Midbrain (tissue), 1 donor: ENCODE measurements at regions not wholly inside any gene's neighbourhood (a gene's known extent, or its start where the extent isn't known, plus 50 kb on each side); places are given as distances from the start of the nearest gene placed in this dataset.

ENCODE experiments used
- DNase-seq: peaks from one replicate; lab custom pipeline; 2025; lab: John Stamatoyannopoulos, UW

DNA sequence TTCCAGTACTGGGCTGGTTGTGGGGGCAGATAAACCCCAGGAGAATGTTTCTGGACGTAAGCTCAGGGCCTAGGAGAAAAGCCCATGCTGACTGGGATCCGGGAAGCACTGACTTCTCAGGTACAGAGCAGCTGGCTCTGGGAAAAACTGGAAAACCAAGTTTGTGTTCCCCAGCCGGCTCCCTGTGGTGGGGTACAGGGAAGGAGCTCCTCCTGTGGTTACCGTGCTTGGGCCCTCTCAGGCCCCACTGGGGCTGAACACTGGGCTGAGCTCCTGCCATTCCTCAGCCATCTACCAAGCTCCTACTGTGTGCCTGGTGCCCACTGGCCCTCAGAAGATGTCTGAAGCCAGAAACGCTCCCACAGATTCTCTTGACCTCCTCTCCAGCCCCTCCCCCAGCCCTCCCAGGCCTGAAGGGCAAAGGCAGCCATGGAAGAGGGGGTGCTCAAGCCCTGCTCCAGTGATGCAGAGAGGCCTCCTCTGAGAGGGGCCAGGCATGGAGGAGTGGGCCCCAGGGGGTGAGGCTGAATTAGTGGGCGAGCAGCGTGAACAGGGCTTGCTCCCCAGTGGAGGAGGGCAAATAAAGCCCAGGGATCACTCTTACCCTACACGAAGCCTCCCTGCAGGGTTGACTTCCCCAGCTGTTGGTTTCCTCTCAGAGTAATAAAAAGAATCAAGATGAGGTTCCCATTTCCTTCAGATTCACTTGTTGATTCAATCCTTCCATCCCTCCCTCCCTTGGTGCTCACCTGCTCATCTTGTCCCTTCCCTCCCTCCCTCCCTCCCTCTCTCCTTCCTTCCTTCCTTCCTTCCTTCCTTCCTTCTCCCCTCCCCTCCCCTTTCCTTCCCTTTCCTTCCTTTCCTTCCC is 100.0 kb downstream of the VEGFA start:
- no peak for DNase-seq

DNA sequence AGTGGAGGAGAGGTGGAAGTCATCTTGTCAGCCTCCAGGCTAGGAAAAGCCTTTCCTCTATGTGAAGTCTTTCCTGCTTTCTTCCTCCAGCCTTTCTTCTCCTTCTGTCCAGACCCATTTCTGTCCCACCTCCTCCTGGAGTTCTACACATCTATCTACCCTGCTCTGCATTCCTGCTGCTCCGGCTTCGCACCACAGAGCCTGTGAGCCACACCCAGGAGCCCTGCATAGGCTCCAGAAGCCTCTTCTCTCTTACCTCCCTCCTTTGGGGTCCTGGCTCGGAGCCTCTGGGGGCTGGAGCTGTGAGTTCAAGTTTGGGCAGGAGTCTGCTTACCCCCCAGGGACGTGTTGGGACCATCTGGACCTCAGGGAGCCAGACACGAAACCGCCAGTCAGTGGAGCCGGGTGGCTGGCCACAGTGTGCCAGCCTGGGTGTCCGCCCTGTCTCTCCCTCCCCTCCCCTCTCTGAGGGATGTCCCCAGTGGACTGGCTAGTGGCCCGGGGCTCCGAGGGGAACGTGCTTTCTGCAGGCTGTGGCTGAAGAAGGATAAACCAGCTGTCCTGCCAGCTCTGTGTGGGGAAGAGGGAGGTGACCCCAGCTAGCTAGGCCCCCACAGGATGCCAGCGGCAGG is 99.2 kb downstream of the VEGFA start:
- no peak for DNase-seq

DNA sequence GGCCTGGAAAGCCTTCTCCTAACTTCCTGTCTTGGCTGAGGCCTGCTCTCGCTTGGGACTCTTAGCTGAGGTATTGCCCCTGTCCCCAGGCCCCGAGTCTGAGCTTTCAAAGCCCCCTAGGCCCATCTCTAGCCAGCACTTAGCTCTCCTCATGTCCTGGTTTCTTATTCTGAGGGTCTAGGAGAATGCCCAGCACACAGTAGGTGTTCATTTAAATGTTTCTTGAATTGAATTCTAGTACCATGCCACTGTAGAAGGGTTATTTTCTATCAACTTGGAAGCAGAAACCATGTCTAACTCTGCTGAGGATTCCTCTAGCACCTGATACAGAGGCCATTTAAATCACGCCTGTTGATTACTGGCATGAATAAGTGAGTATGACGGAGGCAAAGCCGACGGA is 98.5 kb downstream of the VEGFA start:
- DNase-seq: no peak

DNA sequence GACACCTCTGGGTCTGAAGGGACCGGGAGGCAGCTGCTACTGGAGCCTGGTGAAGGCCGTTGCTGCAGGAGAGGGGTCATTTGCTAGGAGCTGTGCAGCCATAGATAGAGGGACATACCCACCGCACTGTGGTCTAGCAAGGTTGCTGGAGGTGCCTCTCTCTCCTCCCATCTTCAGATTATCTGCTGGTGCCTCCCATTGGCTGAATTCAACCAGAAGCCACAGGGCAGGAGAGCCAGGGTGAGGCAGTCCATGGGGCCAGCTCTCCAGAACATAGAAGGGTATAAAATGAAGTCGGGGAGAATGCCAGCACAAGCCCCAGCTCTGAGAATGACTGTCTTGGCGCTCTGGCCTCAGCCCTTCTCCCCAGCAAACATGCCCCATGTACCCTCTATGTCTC is 98.0 kb downstream of the VEGFA start:
- DNase-seq: no peak

DNA sequence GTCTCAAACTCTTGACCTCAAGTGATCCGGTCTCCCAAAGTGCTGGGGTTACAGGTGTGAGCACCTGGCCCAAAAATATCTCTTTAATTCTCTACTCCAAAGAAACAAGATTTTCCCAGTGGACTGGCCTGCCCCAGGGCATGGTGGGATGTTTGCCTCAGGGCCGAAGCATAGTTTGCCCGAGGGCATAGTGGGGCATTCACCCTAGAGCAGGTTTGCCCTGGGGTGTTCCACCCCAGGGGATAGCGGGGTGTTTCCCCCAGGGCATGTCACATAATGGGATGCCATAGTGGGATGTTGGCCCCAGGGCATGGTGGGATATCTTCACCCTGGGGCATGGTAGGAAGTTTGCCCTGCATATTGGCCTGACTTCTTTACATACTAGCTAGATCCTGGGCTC is 97.2 kb downstream of the VEGFA start:
- DNase-seq: no peak

DNA sequence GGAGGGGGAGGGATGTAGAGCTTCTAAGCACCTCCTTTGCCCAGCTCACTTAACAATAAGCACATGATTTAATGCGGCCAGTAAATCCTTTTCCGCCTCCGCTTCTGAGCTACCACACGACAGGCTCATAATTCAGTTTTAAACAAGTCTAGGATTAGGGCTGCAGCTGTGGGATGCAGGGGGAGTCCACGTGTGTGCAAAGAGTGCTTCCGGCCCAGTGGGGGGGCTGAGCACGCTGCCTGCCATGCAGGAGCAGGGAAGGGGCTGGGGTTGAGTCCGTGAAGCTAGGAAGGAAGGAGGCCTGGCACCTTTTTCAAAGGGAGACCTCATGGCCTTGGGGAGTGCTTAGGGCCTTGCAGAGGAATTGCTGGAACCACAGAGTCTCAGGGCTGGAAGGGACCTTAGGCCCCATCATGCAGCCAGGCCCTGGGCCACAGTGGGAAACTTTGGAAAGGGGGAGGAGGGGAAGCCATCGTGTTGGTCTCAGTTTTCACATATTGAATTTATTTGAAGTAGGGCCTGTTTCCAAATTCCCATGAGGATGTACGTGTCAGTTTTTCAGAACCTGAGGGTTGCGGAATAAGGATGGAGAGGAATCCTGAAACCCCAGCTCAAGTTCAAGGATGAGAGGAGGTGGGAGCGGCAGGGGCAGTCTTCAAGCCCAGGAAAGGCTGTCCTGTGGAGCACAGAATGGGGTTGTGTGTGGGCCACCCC is 96.1 kb downstream of the VEGFA start:
- no peak for DNase-seq

DNA sequence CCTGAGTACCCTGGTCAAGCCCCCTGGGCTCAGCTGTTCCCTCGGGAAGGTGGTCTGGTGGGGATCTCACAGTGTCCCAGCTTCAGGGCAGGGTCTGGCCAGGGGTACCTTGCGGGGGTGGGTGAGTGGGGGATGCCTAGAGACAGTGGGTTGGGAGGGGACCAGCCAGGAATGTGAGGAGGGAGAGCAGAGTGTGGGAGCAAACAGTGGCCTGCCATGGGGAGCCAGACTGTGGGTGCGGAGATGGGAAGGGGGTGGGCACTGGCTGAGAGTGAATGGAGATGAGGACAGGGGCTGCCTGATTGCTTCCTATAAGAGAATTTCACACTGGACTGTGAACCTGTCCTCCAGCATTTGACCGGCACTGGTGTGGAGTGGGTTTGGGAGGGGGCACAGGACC is 95.1 kb downstream of the VEGFA start:
- DNase-seq: no peak

DNA sequence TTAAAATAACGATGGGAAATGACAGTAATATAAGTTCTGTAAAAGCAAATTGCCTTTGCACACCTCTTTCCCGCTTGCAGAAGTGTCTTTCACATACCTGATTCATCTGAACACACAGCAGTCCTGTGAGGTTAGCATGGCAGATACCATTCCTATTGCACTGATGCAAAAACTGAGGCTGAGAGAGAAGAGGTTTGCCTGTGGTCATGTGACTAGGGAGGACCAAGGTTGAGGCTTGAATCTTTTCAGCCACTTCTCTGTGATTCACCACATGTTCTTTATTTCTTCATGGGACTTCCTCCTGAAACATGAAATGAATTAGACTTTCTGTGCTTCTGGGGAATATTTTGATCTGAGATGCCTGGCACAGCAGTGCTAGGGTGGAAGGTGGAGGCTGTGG is 92.9 kb downstream of the VEGFA start:
- DNase-seq: no peak

DNA sequence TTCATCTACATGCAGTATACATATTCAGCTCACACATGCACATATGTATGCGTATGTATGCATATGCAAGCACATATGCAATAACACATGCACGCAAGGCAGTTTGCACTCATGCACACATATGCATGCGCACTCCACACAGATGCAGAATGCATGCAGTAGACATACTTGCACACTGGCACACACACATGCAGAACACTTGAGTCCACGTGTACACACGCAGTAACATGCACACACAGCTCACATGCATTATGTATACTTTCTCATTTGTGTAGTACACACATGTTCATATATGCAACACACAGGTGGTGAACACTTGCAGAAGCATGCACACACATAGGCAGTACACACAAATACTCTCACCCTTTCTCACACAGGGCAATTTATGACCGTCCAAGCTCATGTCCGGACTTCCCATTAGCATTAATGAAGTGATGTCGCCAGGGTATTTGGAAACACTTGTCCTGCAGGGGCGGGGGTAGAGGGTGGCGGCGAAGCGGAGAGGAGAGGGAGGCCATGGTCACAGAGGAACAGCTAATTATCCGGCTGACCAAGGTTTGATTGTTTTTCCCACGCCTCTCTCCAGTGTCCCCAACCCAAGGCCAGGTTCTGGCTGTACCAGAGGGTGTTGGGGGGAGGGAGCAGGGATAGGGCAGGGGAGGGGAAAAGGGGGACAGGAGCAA is 91.3 kb downstream of the VEGFA start:
- DNase-seq: no peak

DNA sequence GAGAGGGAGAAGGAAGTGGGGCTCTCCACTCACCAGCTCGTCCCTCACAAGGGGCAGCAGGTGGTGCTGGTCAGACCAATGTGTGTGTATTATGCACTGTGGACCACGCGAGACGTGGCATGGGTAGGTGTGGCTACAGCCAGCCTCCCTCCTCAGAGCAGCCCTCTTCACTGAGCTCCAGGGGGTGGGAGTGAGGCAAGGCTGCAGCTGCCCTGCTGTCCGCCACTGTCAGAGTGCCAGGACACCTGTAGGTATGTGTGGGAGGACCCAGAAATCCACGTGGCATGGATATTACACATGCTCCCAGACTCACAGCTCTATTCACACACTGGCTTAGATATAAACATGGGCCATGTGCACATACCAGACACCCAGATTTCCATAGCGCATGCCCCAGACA is 90.3 kb downstream of the VEGFA start:
- no peak for DNase-seq

DNA sequence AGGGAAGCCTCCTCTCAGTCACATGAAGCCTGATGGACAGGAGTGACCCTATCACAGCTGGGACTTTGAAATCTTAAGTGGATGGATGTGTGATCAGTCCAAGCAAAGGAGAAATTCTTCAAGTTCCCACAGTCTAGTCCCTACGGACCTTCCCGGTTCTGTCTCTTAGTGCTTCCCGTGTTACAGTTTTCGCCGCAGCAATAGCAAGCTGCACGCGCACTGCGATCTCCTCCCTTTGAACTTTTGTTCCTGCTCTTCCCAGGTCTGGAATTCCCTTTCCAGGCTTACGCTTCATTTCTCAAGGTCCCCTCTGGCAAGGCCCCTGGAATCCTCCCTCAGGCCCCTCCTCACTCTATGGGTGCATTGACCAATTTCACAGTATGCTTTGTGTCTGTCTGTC is 89.2 kb downstream of the VEGFA start:
- DNase-seq: no peak

DNA sequence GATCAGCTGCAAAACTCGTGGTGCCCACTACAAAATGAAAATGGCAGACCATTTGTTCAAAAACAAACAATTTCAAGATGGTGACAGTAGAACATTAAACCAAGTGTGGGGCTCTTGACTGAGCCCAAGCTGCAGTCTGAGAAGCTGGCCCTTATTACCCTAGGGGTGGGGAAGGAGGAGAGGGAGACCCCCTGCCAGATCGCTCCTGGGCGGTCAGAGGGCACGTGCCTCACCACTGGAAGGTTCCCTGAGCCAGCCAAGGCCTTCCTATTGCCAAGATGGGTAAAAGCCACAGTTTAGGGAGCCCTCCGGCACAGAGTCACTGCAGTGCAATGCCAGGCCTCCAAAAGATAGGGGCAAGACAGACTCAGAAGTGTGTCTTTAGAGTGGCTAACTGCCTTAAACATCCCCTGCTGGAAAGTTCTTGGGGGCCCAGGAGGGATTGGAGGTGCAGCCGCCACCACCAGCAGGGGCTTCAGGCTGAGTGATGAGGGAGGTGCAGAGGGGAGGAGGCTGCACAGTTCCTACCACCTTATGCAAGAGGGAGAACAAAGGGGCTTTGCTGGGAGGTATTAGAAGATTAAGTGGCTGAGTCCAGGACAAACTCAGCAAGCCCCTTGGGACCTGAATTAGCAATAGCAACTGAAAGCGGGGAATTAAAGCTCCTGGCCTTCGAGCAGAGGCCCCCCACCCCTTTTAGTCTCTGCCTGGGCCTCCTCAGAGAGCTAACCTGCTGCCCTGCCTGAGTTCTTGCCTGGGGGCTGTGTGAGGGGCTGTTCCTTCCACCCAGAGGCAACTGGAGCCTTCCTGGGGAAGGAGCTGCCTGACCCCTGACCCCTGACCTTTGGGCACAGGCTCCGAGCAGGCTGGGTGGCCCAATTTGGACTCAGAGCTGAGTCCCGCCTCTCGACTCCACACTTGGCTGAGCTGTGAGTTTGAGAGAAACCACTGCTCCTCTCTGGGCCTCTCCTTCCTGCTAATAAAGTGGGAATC is 88.4 kb downstream of the VEGFA start:
- DNase-seq: no peak

DNA sequence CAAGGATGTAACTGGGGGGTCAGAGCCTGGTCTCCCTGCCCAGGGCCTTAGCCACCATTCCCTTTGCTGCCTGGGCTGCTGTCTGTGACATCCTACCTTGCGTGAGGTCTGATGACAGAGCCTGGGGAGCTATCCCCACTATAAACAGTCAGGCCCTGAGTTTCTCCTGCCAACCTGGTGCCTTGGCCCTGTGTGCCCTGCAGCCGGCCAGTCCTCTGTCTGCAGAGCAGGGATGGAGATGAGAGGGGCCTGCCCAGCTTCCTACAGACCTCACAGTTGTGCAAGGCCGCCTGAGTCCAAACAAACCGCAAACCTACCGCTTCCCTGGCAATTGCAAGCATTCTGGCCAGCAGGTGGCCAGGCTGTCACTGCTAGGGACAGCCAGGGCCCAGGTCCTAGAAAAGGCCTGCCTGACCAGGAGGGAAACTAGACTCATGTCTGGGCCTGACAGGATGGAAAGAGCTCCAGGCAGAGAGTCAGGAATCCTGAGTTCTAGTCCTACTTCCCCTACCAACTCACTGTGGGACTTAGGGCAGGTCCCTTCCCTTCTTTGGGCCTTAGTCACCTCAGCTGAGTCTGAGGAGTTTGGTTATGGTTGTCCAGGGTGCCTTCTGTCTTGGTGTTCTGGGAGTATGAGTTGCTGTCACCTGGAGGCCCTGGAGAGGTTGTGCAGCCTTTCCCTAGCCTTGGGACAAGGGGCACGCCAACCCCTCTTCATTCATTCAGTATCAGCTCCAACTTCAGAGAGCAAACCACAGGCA is 86.2 kb downstream of the VEGFA start:
- DNase-seq: no peak

DNA sequence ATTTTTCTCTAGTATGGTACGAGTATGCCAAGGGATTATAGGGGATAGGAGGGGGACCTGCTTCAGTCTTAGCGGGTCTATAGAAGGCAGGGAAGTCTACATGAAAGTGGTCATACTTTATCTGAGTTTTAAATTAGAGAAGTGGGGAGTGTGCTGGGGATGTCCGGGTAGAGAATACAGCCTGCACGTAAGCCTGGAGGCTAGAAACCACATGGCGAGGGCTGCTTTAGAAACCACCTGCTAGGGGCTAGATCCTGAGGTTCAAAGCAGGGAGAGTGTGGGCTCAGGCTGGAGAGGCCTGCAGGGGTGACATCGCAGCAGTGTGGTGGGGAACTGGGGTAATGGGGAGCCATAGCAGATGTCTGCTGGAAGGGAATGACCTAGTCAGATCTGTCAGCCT is 85.2 kb downstream of the VEGFA start:
- no peak for DNase-seq

DNA sequence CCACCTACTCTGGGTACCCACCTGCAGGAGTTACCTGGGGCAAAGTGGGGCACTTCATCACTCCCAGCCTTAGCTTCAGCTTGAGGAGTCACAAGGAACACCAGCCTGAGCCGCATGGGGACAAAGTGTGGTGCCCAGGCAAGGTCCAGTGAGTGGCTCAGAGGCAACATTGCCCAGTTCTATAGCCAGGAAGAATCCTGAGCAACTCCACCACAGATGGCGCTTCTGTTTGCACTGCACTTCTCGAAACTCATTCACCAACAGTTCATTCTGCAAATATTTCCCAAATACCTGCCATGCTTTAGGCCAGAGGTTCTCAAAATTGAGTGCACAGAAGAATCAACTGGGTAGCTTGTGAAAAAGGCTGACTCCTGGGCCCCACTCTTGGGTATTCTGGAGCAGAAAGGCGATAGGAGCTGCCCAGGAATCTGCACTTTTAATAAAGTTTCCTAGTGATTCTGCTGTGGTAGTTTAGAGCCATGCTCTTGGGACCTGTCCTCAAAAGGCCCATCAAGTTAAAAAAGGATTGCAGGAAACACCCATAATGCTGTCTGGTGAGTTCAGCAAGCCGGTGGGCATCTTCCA is 83.1 kb downstream of the VEGFA start:
- DNase-seq: no peak

DNA sequence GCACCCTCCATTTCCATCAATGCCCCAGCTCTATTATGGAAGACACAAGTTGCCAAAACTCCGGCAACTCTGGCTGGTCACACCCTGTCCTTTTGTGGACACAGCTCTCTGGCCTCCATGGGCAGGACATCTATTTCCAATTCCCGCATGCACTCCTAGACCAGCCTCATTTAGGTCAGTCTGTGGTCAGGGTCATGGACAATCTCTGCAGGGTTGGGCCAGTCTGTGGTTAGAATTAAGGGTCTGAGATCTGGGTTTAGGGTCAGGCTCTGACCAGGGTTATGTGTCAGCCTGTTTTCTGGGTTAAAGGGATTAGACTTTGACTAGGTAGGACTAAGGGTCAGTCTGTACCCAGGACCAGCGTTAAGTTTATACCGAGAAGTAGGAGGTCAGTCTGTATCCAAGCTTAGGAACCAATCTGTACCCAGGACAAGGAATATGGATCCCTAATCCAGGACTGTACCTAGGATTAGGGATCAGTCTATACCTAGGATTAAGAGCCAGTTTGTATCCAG is 82.4 kb downstream of the VEGFA start:
- no peak for DNase-seq

DNA sequence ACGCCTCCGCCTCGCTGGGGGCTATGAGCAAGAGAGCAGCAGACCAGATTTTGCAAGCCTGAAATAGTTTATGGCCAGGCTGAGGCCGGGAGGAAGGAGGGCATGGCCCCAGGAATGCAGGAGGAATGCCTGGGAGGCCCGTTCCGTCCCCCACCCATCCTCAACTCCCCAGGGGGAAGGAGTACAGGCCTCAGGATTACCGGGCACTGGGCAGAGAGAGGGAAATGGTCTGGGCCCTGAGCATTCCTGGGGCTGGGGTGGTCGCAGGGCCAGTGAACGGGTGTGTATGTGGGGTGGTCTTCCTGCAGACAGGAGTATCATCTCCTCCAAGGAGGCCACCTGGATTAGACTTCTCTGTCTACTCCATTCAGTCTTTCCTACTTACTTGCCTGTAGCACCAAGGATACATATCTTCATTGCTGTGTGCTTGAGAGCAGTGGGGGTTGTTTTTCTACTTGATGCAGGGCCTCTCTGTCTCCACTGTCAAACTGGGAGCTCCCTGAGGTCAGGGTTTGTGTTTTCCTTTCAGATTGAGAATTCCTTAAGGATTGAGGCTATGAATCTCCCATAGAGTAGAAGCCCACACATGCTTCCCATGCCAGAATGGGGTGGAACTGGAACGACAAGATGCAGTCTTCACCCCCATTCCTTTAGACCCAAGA is 81.3 kb downstream of the VEGFA start:
- no peak for DNase-seq

DNA sequence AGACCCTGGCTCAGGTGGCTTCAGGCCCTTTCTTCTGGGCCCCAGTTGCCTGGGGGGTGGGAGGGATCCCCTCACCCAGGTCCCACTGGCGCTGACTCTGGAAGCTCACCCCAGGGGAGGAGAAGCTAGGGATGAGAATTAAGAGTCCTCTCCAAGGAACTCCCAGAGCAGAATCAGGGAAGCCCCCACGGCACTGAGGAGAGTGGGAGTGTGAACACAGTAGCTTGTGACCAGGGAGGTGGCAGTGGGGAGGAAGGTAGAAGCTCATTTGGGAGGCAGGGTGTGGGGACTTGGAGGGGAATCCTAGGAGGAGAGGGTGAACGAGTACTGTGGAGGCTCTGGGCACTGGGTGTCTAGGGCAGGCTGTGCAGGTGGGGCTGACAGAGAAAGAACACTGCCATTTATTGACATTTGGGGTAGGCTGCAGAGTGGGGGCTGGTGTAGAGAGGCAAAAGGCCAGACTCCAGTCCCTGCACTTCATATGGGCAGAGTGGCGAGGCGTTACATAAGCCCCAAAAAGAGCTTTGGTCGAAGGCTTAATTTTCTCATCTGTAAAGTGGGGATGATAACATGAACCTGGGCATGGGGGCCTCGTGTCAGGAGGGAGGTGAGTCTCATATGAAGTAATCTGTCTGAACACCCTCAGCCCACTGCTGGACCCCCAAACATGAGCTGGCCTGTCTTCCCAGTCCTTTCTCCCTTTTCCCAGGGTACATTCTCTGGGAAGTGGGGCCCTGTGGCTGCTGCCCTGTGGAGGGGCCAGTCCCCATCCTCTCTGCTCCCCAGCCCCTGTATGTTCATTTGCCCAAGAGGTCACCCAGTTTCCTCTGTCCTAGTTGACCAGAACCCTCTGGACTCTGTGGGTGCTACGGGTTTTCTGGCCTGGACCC is 80.5 kb downstream of the VEGFA start:
- DNase-seq: no peak
